Keratinocyte (primary cell): ENCODE measurements at regions not wholly inside any gene's neighbourhood (a gene's known extent, or its start where the extent isn't known, plus 50 kb on each side); places are given as distances from the start of the nearest gene placed in this dataset.

Experiments
- DNase-seq: peaks from one replicate; pipeline ENCODE4 v3.0.0-alpha.2; 2011; ENCODE audit warnings: low read depth, missing footprints, low spot score
- FAIRE-seq: peaks from 2 replicates; lab custom pipeline; 2011; peaks lifted over from hg19 to GRCh38; lab: Jason Lieb, UNC
- H2AFZ ChIP-seq: 2 replicates; pipeline ENCODE4 v1.6.0; 2012; ENCODE audit warnings: low read length, control low read depth, inconsistent platforms; ENCODE audit not compliant: control insufficient read depth
- H3K27ac ChIP-seq: 2 replicates; pipeline ENCODE4 v1.5.1; 2011; ENCODE audit warnings: low read length; ENCODE audit not compliant: control insufficient read depth, insufficient read depth
- H3K27me3 ChIP-seq: 3 replicates; pipeline ENCODE4 v1.6.0; 2011; ENCODE audit warnings: low read length; ENCODE audit not compliant: control insufficient read depth, insufficient read depth; ENCODE audit errors: extremely low read depth
- H3K36me3 ChIP-seq, 2 experiments: 2 replicates in 1 of 2; 3 replicates in 1 of 2; pipeline ENCODE4 v1.5.1; 2011; ENCODE audit warnings: low read length in 2 of 2, mild to moderate bottlenecking in 1 of 2; ENCODE audit not compliant: control insufficient read depth in 2 of 2, insufficient read depth in 2 of 2; ENCODE audit errors: extremely low read depth in 1 of 2
- H3K4me1 ChIP-seq: 3 replicates; pipeline ENCODE4 v1.5.1; 2011; ENCODE audit warnings: low read length; ENCODE audit not compliant: control insufficient read depth, insufficient read depth; ENCODE audit errors: extremely low read depth
- H3K4me2 ChIP-seq: 3 replicates; pipeline ENCODE4 v1.6.0; 2011; ENCODE audit warnings: low read depth, low read length; ENCODE audit not compliant: control insufficient read depth, insufficient read depth; ENCODE audit errors: extremely low read depth
- H3K4me3 ChIP-seq, 3 experiments: fragments of 200-600 bp in 1 of 3; sonication (generic) in 1 of 3; 2 replicates in 2 of 3; 3 replicates in 1 of 3; pipeline ENCODE4 v1.5.1; 2011 to 2016; ENCODE audit warnings: low read length in 3 of 3, mild to moderate bottlenecking in 3 of 3, control low read depth in 2 of 3, inconsistent platforms in 1 of 3, low read depth in 1 of 3, mixed read lengths in 1 of 3, mixed run types in 1 of 3, moderate library complexity in 1 of 3; ENCODE audit not compliant: control insufficient read depth in 2 of 3, insufficient read depth in 2 of 3; ENCODE audit errors: extremely low read depth in 1 of 3
- H3K79me2 ChIP-seq: 2 replicates; pipeline ENCODE4 v1.6.0; 2012; ENCODE audit warnings: low read length; ENCODE audit not compliant: control insufficient read depth, insufficient read depth
- H3K9ac ChIP-seq: 3 replicates; pipeline ENCODE4 v1.6.0; 2011; ENCODE audit warnings: low read length; ENCODE audit not compliant: control insufficient read depth, insufficient read depth; ENCODE audit errors: extremely low read depth
- H3K9me1 ChIP-seq: 3 replicates; pipeline ENCODE4 v1.6.0; 2011; ENCODE audit warnings: low read length; ENCODE audit not compliant: control insufficient read depth, insufficient read depth; ENCODE audit errors: extremely low read depth
- H3K9me3 ChIP-seq: 2 replicates; pipeline ENCODE4 v1.5.1; 2012; ENCODE audit warnings: low read depth, low read length; ENCODE audit not compliant: control insufficient read depth
- H4K20me1 ChIP-seq: 3 replicates; pipeline ENCODE4 v1.6.0; 2011; ENCODE audit warnings: low read length; ENCODE audit not compliant: control insufficient read depth, insufficient read depth; ENCODE audit errors: extremely low read depth
- CTCF ChIP-seq, 3 experiments: IDR thresholded peaks in 1 of 3; conservative IDR thresholded peaks in 1 of 3; optimal IDR thresholded peaks in 1 of 3; 2 replicates in 2 of 3; 3 replicates in 1 of 3; pipeline versions ENCODE3 to v1.5.1; 2011; ENCODE audit warnings: low read length in 3 of 3, mild to moderate bottlenecking in 3 of 3, moderate library complexity in 2 of 3, control low read depth in 1 of 3, inconsistent platforms in 1 of 3; ENCODE audit not compliant: insufficient read depth in 2 of 3; ENCODE audit errors: extremely low read depth in 1 of 3
- EZH2 ChIP-seq: IDR thresholded peaks from one replicate; pipeline ENCODE4 v1.6.1; 2012; ENCODE audit warnings: inconsistent platforms, mild to moderate bottlenecking, low read length, moderate library complexity
- dilution Hi-C: fragments of 300-500 bp; cut with MboI; formaldehyde crosslinking; loops from one replicate; pipeline ENCODE4 v1.7.0; 2020; ENCODE audit warnings: low sequenced_read_pairs; ENCODE audit not compliant: extremely low pct_ligation_motif_present

DNA sequence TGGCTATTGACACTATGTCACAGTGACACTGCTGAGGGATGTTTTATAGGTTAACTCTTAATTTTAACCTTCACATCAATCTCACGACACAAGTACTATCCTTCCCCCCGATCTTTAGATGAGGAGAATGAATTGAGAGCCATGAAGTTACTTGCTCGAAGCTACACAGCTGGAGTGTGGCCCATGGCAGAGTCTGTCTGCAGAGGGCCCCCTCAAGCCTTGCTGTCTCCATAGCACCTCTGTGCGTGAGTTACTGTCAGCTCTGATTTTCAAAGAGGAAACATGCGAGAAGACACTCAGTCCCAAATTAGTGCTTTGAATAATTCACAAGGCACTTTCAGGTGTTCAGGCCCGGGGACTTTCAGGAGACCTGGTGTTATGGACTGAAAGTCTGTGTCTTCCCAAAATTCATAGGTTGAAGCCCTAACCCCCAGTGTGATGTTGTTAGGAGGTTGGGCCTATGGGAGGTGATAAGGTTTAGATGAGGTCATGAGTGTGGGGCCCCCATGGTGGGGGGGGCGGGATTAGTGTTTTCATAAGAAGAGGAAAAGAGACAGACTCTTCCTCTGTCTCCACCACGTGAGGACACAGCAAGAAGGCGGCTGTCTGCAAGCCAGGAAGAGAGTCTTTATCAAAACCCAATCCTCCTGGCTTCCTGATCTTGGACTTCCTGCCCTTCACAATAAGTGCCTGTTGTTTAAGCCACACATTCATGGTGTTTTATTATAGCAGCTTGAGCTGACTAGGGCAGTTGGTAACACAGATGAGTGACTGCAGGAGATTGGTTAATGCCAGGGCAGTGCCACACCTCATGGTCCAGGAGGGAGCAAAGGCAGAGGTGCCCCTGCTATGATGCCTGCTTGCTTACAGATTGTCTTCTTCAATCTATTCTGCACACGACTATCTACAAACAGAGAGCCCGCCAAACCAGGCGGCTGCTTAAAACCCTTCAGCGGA is 281.8 kb downstream of the HAPSTR1 start:
- no peak overlapping the region for H3K4me2 ChIP-seq
- no peaks in the 10 kb centered on the region for H3K4me1 ChIP-seq
- no peaks in the 10 kb centered on the region for H3K36me3 ChIP-seq
- no peaks in the 10 kb centered on the region for H3K27me3 ChIP-seq
- no peak overlapping the region for H2AFZ ChIP-seq
- dilution Hi-C loops = no loop called here
- peaks cover 7% of the 10 kb centered on the region for H3K9me3 ChIP-seq
- H4K20me1 ChIP-seq = no peaks in the 10 kb centered on the region
- DNase-seq (no peak), FAIRE-seq (no peak)
- no peak overlapping the region for H3K4me3 ChIP-seq
- H3K79me2 ChIP-seq = no peaks in the 10 kb centered on the region
- no peak overlapping the region for H3K27ac ChIP-seq
- no peaks in the 10 kb centered on the region for H3K9me1 ChIP-seq
- TF ChIP-seq CTCF (optimal IDR thresholded peaks at IDR 0.05 in 1 of 3, IDR thresholded peaks at IDR 0.05 in 1 of 3, conservative IDR thresholded peaks at IDR 0.05 in 1 of 3; ENCODE audit: extremely low read depth in 1 of 3, insufficient read depth in 2 of 3, low read length in 3 of 3) (no peak), EZH2 (no peak)
- no peak overlapping the region for H3K9ac ChIP-seq

GRCh38 chr16:9374061-9374460 is 282.6 kb downstream of the HAPSTR1 start:
- Histone ChIP-seq H3K27ac (no peak overlapping the region), H2AFZ (no peak overlapping the region), H4K20me1 (no peaks in the 10 kb centered on the region), H3K4me1 (no peaks in the 10 kb centered on the region), H3K9ac (no peak overlapping the region), H3K79me2 (no peaks in the 10 kb centered on the region), H3K9me1 (no peaks in the 10 kb centered on the region), H3K4me3 (no peak overlapping the region), H3K27me3 (no peaks in the 10 kb centered on the region), H3K4me2 (no peak overlapping the region), H3K9me3 (peaks cover 7% of the 10 kb centered on the region), H3K36me3 (no peaks in the 10 kb centered on the region)
- DNase-seq (no peak), FAIRE-seq (no peak)
- dilution Hi-C loops = no loop called here
- no peak for TF ChIP-seq EZH2
- no peak for TF ChIP-seq CTCF (optimal IDR thresholded peaks at IDR 0.05 in 1 of 3, IDR thresholded peaks at IDR 0.05 in 1 of 3, conservative IDR thresholded peaks at IDR 0.05 in 1 of 3; ENCODE audit: extremely low read depth in 1 of 3, insufficient read depth in 2 of 3, low read length in 3 of 3)
